ENCODE measurements at regions not wholly inside any gene's neighbourhood (a gene's known extent, or its start where the extent isn't known, plus 50 kb on each side); places are given as distances from the start of the nearest gene placed in this dataset.

DNA sequence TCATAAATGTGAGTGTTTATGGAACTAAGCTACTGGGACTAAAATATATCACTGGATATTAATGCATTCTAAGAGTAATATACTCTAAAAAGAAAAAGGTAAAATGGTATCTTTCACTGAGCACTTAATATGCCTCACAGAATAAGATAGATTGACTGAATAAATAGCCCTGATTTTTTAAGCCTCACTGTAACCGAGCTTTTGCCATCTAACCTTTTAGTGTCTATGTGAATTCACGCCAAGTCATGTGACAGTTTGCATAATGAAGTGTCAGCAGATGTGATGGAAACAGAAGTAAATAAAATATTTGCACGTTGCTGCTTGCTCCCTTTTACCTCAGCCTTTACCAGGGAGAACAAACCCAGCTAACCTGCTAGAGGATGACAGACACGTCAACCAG lies 119.7 kb upstream of the NWD2 start:
- H3K4me3 ChIP-seq (ENCODE audit: low read depth, low read length), result no peak overlapping the region
- DNase-seq (ENCODE audit: low read depth), result no peak
- TF ChIP-seq, protein P1, sequence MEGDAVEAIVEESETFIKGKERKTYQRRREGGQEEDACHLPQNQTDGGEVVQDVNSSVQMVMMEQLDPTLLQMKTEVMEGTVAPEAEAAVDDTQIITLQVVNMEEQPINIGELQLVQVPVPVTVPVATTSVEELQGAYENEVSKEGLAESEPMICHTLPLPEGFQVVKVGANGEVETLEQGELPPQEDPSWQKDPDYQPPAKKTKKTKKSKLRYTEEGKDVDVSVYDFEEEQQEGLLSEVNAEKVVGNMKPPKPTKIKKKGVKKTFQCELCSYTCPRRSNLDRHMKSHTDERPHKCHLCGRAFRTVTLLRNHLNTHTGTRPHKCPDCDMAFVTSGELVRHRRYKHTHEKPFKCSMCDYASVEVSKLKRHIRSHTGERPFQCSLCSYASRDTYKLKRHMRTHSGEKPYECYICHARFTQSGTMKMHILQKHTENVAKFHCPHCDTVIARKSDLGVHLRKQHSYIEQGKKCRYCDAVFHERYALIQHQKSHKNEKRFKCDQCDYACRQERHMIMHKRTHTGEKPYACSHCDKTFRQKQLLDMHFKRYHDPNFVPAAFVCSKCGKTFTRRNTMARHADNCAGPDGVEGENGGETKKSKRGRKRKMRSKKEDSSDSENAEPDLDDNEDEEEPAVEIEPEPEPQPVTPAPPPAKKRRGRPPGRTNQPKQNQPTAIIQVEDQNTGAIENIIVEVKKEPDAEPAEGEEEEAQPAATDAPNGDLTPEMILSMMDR (conservative IDR thresholded peaks at IDR 0.05; ENCODE audit: low read depth, low read length), result no peak

DNA sequence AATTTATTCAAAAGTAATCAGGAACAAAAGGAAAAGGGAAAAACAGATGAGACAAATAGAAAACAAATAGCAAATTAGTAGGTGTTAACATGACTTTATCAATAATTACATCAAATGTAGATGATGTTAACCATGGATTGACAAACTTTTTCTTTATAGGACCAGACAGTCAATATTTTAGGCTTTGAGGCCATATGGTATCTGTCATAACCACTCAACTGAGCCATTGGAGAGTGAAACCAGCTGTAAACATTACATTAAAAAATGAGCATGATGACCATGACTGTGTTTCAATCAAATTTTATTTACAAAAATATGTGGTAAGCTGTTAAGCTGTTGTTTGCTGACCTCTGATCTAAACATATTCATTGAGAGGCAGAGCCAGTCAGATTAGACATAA lies 118.5 kb upstream of the NWD2 start:
- no peak for DNase-seq (ENCODE audit: low read depth)
- TF ChIP-seq, protein P1 (conservative IDR thresholded peaks at IDR 0.05; ENCODE audit: low read depth, low read length), result no peak
- no peak overlapping the region for H3K4me3 ChIP-seq (ENCODE audit: low read depth, low read length)

DNA sequence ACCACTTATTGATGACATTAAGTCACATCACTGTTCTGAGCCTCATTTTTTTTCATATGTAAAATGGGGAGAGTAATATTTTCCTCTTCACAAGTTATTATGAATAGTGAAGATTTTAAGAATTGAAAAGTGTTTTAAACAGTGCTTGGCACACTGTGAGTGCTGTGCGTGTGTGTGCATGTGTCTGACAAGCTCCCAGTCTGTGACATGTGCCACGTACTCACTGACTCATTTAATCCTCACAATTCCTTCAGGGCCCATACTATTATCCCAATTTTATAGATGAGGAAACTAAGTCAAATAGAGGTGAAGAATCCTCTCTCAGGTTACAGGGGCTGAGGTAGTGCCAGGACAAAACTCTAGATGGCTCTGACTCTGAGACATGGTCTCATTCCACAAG lies 114.1 kb upstream of the NWD2 start:
- TF ChIP-seq, protein P1 (conservative IDR thresholded peaks at IDR 0.05; ENCODE audit: low read depth, low read length), result no peak
- DNase-seq (ENCODE audit: low read depth), result no peak
- no peak overlapping the region for H3K4me3 ChIP-seq (ENCODE audit: low read depth, low read length)

DNA sequence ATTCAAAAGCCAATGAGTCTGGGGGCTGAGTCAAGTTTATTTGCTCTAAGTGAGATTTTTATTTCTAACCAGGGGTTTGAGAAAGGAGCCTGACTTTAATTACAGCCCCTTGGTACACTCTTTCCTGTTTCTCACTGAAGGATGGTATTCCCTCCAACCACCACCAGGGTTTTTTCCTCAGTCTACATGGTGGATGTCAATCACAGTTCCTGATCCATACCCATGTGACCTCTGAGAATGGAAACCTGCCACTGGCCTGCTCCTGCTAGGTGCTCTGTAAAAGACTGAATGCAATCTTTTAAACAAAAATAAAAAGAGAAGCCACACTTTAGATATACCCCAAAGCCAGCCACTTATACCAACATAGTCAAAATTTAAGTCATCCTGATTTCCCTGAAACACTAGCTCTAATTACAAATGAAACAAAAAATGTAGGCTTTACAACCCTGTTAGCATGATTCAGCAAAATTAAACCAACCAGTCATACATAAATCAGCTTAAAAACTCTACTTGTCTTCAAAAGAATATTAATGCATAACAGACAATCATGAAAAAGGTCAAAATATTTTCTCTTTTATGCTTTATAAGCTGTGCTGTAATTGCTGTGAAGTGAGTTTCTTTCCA lies 112.1 kb upstream of the NWD2 start:
- TF ChIP-seq, protein P1 (conservative IDR thresholded peaks at IDR 0.05; ENCODE audit: low read depth, low read length), result peak; percentile 29
- DNase-seq (ENCODE audit: low read depth), result no peak
- H3K4me3 ChIP-seq (ENCODE audit: low read depth, low read length), result no peak overlapping the region

DNA sequence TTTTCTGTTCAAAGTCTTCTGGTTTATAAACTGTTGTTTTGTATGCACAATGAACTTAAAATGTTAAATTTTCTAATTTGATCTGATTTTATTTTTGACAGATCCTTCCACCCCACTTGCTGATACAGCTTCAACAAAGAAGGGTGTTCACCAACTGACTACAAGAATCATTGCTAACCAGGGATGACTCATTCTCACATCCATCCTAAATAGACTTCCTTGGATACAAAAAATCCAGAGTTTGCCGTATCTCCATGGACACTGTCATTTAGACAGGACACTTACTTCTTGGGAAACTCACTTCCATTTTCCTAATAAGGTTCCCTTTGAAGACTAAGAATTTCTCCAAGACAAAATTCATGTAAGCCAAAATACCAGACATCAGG lies 111.6 kb upstream of the NWD2 start:
- no peak for DNase-seq (ENCODE audit: low read depth)
- no peak overlapping the region for H3K4me3 ChIP-seq (ENCODE audit: low read depth, low read length)
- TF ChIP-seq, protein P1 (conservative IDR thresholded peaks at IDR 0.05; ENCODE audit: low read depth, low read length), result no peak

DNA sequence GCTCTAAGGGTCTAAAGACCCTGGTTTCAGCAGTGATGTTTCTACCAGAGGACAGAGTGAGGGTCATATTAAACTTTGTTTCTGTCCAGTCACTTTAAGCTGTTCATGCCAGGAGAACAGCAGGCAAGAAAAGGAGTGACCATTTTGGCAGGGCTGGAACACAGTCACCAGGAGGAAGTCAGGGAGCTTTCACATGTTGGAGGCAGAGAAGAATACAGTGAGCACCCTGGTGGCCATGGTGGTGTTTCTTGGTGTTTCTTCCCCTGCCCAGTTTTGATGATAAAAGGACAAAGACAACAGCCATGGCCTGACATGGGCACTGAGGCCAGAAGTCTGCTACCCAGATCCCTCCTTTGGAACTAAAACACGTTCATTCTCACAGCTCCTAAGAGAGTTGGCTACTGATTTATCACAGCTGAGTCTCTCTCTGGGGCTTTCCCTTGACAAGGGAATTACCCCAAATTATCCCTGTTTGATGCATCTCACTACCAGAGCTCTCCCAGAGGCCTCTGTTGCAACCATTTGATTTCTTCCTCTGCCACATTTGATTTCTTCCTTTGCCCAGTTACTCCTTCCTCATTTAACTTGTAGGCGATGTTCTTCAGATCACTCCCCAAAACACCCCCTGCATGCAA lies 106.4 kb upstream of the NWD2 start:
- no peak overlapping the region for H3K4me3 ChIP-seq (ENCODE audit: low read depth, low read length)
- DNase-seq (ENCODE audit: low read depth), result no peak
- TF ChIP-seq, protein P1 (conservative IDR thresholded peaks at IDR 0.05; ENCODE audit: low read depth, low read length), result no peak

DNA sequence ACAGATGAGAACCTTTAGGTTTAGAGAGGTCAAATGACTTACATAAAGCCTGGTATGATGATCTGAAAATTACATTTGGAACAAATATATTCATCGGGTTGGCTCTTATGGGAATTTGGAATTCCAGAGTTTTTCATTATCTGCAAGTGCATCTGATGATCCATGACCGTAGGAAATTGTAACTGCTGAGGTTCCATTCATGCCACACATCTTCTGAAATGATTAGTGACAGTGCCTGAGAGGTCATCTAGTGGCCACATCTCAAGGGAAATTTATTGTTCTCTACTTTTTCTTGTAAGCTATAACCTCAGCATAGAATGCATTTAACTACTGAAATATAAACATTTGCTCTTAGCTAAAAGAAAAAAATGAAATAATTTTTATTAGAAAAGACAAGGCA lies 105.8 kb upstream of the NWD2 start:
- TF ChIP-seq, protein P1 (conservative IDR thresholded peaks at IDR 0.05; ENCODE audit: low read depth, low read length), result no peak
- H3K4me3 ChIP-seq (ENCODE audit: low read depth, low read length), result no peak overlapping the region
- DNase-seq (ENCODE audit: low read depth), result no peak

Data from epithelial cell of proximal tubule (primary cell).